Sigmoid colon (tissue), 6 donors: ENCODE measurements at regions not wholly inside any gene's neighbourhood (a gene's known extent, or its start where the extent isn't known, plus 50 kb on each side); places are given as distances from the start of the nearest gene placed in this dataset.
"Not testable (repeated sequence)": the region's sequence is repeated elsewhere in the genome, so short reads cannot be mapped to it uniquely, and the experiment has no call there.

ENCODE experiments used
- DNase-seq: peaks from one replicate; pipeline ENCODE4 v3.0.0-alpha.2; 2019
- H3K27ac ChIP-seq, 4 donors: fragments of 200-600 bp; sonication (generic); one replicate each; pipeline ENCODE4 v1.5.1; 2016 to 2019; ENCODE audit warnings: mild to moderate bottlenecking in 1 of 4
- H3K27me3 ChIP-seq, 3 donors: fragments of 200-600 bp; sonication (generic); one replicate each; pipeline ENCODE4 v1.5.1; 2019; ENCODE audit warnings: mild to moderate bottlenecking in 1 of 3
- H3K36me3 ChIP-seq, 4 donors: fragments of 200-600 bp; sonication (generic); one replicate each; pipeline ENCODE4 v1.5.1; 2016 to 2019
- H3K4me1 ChIP-seq, 4 donors: fragments of 200-600 bp; sonication (generic); one replicate each; pipeline ENCODE4 v1.5.1; 2017 to 2019
- H3K4me3 ChIP-seq, 4 donors: fragments of 200-600 bp; sonication (generic); one replicate each; pipeline ENCODE4 v1.5.1; 2017 to 2019; ENCODE audit warnings: mild to moderate bottlenecking in 2 of 4, moderate library complexity in 1 of 4
- H3K9me3 ChIP-seq, 4 donors: fragments of 200-600 bp in 3 of 4; sonication (generic) in 3 of 4; one replicate each; pipeline versions ENCODE4 v1.5.1 to v1.6.1; 2013 to 2019
- EP300 ChIP-seq, 4 donors: sonication (generic); formaldehyde crosslinking; IDR thresholded peaks; one replicate each; pipeline ENCODE4 v1.6.1; 2017; ENCODE audit warnings: antibody characterized with exemption in 4 of 4
- POLR2A ChIP-seq, 2 donors: fragments of 450-650 bp; IDR thresholded peaks; one replicate each; pipeline ENCODE4 v1.6.1; 2016; ENCODE audit warnings: antibody characterized with exemption in 2 of 2, mild to moderate bottlenecking in 2 of 2, moderate library complexity in 2 of 2
- POLR2AphosphoS5 ChIP-seq, 4 donors: sonication (generic); formaldehyde crosslinking; IDR thresholded peaks; one replicate each; pipeline ENCODE4 v1.6.1; 2017; ENCODE audit warnings: antibody characterized with exemption in 4 of 4
- WGBS, 2 donors: extraction: QIAGEN DNeasy Blood & Tissue Kit; methylation state at CpG; one replicate each; pipeline ENCODE4 v1.1.7; 2013; 5-methylcytosine and 5-hydroxymethylcytosine counted together
- intact Hi-C: fragments of 100-400 bp; cut with DNase I; formaldehyde crosslinking; loops from one replicate; pipeline ENCODE4 v1.15.1; 2023
- TF ChIP-seq, protein P1 (sequence below), 4 experiments: fragments of 450-650 bp in 3 of 4; fragments of 200-600 bp in 1 of 4; IDR thresholded peaks; one replicate each; pipeline ENCODE4 v1.5.1; 2016 to 2019; ENCODE audit warnings: antibody characterized with exemption in 4 of 4, mild to moderate bottlenecking in 3 of 4, moderate library complexity in 2 of 4
- donor health status: healthy with polysubstance abuse.
- donor health status: healthy.

DNA sequence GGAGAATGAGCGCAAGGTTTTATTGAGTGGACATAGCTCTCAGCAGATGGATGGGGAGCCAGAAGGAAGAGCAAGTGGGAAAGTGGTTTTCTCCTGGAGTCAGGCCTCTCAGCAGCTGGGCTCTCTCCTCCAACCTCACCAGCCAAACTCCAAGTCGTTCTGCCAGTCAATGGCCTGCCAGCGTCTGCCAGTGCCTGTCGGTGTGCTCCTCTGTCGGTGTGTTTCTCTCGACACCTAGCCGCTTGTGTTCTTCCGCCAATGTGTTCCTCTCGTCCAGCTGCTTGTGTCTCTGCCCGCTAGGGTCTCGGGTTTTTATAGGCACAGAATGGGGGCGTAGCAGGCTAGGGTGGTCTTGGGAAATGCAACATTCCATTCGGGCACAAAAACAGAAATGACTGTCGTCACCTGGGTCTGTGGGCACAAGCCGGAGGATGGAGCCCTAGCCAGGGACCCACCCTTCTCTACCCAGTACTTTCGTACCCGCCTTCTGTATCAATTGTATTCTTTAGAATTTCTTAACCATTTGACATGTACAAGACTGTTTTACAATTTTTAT, 1365.4 kb downstream of the FSCB start:
- Histone ChIP-seq H3K27me3 (no peaks in the 10 kb centered on the region), H3K36me3 (no peaks in the 10 kb centered on the region), H3K4me3 (no peak overlapping the region), H3K27ac (no peak overlapping the region), H3K9me3 (no peaks in the 10 kb centered on the region), H3K4me1 (no peaks in the 10 kb centered on the region)
- intact Hi-C loops = no loop called here
- no peak for TF ChIP-seq POLR2A (IDR thresholded peaks at IDR 0.05)
- DNase-seq = no peak
- 95% methylated on average over 17 of the region's 17 CpGs for WGBS, 2 donors

DNA sequence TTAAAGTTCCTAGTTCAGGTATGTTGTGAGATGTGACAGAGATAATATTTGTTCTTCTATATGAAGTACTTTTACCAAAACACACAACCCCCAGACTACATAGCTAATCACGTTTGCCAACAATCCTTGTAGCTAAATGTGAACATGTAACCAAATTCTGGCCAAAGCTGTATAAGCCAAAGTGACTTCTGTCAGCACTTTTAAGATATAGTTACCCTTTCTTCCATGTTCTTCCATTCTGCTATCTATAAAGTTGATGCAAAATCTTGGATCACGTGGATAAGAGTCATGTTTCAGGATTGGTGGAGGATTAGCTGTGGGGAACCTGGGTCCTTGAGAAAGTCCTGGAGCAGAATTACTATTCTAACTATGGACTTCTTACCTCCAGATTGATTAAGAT, 1366.6 kb downstream of the FSCB start:
- 86 to 87% methylated on average over 2 of the region's 2 CpGs for WGBS, 2 donors
- no peak overlapping the region for H3K27ac ChIP-seq
- TF ChIP-seq EP300 (IDR thresholded peaks at IDR 0.05) (no peak), POLR2A (IDR thresholded peaks at IDR 0.05) (no peak), POLR2AphosphoS5 (IDR thresholded peaks at IDR 0.05) (no peak)
- TF ChIP-seq, protein P1, sequence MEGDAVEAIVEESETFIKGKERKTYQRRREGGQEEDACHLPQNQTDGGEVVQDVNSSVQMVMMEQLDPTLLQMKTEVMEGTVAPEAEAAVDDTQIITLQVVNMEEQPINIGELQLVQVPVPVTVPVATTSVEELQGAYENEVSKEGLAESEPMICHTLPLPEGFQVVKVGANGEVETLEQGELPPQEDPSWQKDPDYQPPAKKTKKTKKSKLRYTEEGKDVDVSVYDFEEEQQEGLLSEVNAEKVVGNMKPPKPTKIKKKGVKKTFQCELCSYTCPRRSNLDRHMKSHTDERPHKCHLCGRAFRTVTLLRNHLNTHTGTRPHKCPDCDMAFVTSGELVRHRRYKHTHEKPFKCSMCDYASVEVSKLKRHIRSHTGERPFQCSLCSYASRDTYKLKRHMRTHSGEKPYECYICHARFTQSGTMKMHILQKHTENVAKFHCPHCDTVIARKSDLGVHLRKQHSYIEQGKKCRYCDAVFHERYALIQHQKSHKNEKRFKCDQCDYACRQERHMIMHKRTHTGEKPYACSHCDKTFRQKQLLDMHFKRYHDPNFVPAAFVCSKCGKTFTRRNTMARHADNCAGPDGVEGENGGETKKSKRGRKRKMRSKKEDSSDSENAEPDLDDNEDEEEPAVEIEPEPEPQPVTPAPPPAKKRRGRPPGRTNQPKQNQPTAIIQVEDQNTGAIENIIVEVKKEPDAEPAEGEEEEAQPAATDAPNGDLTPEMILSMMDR (IDR thresholded peaks at IDR 0.05) = no peak
- no peaks in the 10 kb centered on the region for H3K27me3 ChIP-seq
- intact Hi-C loops = no loop called here
- H3K4me1 ChIP-seq = no peaks in the 10 kb centered on the region
- DNase-seq = no peak
- H3K36me3 ChIP-seq = no peaks in the 10 kb centered on the region
- no peak overlapping the region for H3K4me3 ChIP-seq
- H3K9me3 ChIP-seq = no peaks in the 10 kb centered on the region

DNA sequence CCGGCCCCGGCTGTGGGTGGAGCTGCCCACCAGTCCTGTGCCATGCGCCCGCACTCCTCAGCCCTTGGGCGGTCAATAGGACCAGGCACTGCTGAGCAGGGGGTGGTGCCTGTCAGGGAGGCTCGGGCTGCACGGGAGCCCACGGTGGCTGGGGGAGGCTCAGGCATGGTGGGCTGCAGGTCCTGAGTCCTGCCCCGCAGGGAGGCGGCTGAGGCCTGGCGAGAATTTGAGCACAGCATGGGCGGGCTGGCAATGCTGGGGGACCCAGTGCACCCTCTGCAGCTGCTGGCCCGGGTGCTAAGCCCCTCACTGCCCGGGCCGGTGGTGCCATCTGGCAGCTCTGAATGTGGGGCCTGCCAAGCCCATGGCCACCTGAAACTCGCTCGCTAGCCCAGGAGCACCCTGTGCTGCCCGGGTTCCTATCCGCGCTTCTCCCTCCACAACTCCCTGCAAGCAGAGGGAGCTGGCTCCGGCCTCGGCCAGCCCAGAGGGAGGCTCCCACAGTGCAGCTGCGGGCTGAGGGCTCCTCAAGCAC, 1371.1 kb downstream of the FSCB start:
- H3K27ac ChIP-seq = no peak overlapping the region
- no peak for DNase-seq
- H3K36me3 ChIP-seq = no peaks in the 10 kb centered on the region
- no peaks in the 10 kb centered on the region for H3K4me1 ChIP-seq
- no peaks in the 10 kb centered on the region for H3K9me3 ChIP-seq
- H3K27me3 ChIP-seq = no peaks in the 10 kb centered on the region
- TF ChIP-seq POLR2AphosphoS5 (IDR thresholded peaks at IDR 0.05) = no peak
- TF ChIP-seq, protein P1 (IDR thresholded peaks at IDR 0.05) = no peak
- TF ChIP-seq POLR2A (IDR thresholded peaks at IDR 0.05) = no peak
- no peak for TF ChIP-seq EP300 (IDR thresholded peaks at IDR 0.05)
- 87 to 91% methylated on average over 23 of the region's 23 CpGs for WGBS, 2 donors
- no peak overlapping the region for H3K4me3 ChIP-seq
- intact Hi-C loops = no loop called here

- no peak for TF ChIP-seq POLR2A (IDR thresholded peaks at IDR 0.05)
- TF ChIP-seq POLR2AphosphoS5 (IDR thresholded peaks at IDR 0.05) = no peak
- TF ChIP-seq, protein P1 (IDR thresholded peaks at IDR 0.05) = no peak
- TF ChIP-seq EP300 (IDR thresholded peaks at IDR 0.05) = no peak
- Histone ChIP-seq H3K4me3 (no peak overlapping the region), H3K4me1 (no peaks in the 10 kb centered on the region), H3K27ac (no peak overlapping the region), H3K27me3 (no peaks in the 10 kb centered on the region), H3K36me3 (no peaks in the 10 kb centered on the region), H3K9me3 (no peaks in the 10 kb centered on the region)
- intact Hi-C loops = no loop called here
- DNase-seq = no peak
- 23 to 49% methylated on average over 1 of the region's 1 CpG for WGBS, 2 donors
Measured at GRCh38 chr14:43132441-43132840, 1374.6 kb downstream of the FSCB start.

DNA sequence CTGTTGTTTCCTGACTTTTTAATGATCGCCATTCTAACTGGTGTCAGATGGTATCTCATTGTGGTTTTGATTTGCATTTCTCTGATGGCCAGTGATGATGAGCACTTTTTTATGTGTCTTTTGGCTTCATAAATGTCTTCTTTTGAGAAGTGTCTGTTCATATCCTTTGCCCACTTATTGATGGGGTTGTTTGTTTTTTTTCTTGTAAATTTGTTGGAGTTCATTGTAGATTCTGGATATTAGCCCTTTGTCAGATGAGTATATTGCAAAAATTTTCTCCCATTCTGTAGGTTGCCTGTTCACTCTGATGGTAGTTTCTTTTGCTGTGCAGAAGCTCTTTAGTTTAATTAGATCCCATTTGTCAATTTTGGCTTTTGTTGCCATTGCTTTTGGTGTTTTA, 1378.7 kb downstream of the FSCB start:
- H3K4me1 ChIP-seq, H3K4me3 ChIP-seq, DNase-seq, H3K36me3 ChIP-seq, H3K27ac ChIP-seq, intact Hi-C loops, H3K27me3 ChIP-seq, H3K9me3 ChIP-seq: not testable (repeated sequence)
- 85 to 100% methylated on average over 1 of the region's 1 CpG for WGBS, 2 donors

DNA sequence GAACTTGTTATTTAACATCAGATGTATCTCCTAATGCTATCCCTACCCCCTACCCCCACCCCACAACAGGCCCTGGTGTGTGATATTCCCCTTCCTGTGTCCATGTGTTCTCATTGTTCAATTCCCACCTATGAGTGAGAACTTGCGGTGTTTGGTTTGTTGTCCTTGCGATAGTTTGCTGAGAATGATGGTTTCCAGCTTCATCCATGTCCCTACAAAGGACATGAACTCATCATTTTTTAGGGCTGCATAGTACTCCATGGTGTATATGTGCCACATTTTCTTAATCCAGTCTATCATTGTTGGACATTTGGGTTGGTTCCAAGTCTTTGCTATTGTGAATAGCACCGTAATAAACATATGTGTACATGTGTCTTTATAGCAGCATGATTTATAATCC, 1379.2 kb downstream of the FSCB start:
- H3K9me3 ChIP-seq, H3K4me1 ChIP-seq, intact Hi-C loops, H3K27me3 ChIP-seq, H3K27ac ChIP-seq, DNase-seq, H3K36me3 ChIP-seq, H3K4me3 ChIP-seq: not testable (repeated sequence)
- 79 to 92% methylated on average over 3 of the region's 3 CpGs for WGBS, 2 donors
